ENCODE measurements at regions not wholly inside any gene's neighbourhood (a gene's known extent, or its start where the extent isn't known, plus 50 kb on each side); places are given as distances from the start of the nearest gene placed in this dataset.

DNA sequence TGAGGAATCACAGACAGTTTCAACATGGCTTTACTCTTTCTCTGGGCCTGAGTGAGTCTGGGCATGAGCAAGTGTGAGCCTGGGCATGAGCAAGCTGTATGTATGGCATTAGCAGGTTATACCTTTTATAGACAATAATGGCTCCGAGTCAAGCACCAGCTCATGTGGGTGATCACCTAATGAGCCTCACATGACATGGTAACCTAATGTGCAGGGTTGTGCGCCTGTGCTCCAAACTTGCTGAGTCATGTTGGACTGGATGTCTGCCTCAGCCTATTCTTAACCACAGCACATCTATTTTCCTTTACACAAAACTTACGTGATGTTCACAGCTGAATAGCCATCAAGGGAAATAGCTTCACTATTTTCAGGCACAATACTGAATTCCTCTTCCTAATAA lies 236.2 kb upstream of the NRIP1 start:
- TF ChIP-seq EZH2 (IDR thresholded peaks at IDR 0.05; ENCODE audit: borderline replicate concordance, low read length), result no peak
- TF ChIP-seq, protein P1, sequence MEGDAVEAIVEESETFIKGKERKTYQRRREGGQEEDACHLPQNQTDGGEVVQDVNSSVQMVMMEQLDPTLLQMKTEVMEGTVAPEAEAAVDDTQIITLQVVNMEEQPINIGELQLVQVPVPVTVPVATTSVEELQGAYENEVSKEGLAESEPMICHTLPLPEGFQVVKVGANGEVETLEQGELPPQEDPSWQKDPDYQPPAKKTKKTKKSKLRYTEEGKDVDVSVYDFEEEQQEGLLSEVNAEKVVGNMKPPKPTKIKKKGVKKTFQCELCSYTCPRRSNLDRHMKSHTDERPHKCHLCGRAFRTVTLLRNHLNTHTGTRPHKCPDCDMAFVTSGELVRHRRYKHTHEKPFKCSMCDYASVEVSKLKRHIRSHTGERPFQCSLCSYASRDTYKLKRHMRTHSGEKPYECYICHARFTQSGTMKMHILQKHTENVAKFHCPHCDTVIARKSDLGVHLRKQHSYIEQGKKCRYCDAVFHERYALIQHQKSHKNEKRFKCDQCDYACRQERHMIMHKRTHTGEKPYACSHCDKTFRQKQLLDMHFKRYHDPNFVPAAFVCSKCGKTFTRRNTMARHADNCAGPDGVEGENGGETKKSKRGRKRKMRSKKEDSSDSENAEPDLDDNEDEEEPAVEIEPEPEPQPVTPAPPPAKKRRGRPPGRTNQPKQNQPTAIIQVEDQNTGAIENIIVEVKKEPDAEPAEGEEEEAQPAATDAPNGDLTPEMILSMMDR (conservative IDR thresholded peaks at IDR 0.05 in 1 of 2, IDR thresholded peaks at IDR 0.05 in 1 of 2; ENCODE audit: extremely low read depth in 1 of 2, insufficient read depth in 1 of 2, low read depth in 1 of 2, low read length in 2 of 2), result no peak
